ENCODE measurements at regions not wholly inside any gene's neighbourhood (a gene's known extent, or its start where the extent isn't known, plus 50 kb on each side); places are given as distances from the start of the nearest gene placed in this dataset.

DNA sequence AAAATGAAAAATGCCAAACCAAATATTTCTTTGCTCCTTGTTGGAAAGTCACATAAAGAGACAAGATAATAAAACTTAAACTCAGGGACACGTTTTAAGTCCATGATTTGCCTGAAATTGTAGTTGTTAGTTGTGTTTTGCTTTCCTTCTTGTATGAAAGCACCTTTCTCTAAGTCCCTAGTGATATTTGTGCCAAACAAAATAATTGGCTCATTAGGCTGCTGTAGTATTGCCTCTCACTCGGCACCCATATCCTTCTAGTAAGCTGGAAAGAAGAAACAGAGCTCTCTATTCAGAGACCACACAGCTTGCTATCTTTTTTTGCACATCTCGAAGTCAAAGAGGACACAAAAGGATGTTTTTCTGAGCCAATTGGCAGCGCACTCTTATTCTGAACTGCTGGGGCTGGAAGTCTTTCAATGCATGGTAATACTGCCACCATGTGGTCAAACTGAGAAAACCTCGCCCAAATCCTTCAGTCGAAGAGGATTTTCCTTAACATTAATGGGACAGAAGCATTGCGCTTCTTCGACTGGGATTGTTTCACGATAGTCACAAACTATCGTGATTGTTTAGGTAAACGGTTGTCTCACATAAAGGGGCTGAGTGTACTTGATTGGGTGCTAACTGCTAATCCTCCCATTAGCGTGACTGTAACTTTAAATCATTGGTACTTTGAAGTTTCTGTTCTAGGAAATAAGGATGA lies 571.9 kb upstream of the LCORL start:
- DNase-seq, result no peak

DNA sequence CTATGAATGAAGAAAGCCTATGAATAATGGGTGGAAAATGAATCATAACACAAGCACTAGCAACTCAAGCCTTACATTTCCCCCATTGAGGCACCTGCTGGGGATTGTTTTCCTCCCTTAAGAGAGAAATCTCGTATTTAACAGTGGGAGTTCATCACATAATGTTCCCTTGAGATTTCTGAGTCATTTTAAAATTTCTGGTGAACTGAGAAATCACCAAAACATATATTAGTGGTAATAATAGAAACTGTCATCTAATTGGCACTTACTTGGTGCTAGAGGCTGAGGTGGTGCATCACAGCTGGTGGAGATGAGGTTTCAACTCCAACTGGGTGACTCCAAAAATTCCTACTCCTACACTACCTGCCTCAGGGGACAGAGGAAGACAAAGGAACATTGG lies 561.3 kb upstream of the LCORL start:
- DNase-seq, result no peak

DNA sequence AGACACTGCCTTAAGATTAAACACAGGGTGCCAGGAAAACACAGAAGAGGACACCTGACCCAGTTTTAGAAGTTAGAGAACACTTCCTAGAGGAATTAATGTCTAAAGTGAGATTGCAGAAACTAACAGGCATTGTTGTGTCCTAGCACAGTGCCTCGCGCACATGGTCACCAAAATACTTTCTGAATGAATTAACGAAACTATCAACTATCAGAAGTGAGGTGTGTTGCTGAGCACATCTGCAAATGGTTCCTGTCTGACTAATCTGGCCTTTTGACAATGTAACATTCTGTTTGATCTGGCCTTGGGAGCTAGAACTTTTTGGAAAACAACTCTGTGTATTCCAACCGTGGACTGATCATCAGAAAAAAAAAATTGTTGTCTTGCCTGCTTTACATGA lies 556.8 kb upstream of the LCORL start:
- DNase-seq, result no peak

DNA sequence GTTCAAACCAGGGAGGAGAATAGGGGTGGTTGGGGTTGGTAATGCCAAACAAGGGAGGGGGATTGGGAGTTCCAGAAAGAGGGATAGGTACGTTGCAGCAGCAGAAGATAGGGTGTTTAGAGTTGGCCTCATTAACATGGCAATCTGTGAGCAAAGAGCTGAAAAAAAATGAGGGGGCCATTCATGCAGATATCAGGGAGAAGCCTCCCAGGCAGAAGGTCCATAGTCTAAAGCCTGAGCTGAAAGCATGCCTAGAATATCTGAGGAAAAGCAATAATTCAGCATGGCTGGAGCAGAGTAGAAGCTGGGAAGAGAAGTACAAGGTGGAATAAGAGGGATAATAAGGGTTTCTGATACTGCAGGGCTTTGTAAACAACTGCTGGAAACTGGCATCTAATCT lies 550.9 kb upstream of the LCORL start:
- no peak for DNase-seq

DNA sequence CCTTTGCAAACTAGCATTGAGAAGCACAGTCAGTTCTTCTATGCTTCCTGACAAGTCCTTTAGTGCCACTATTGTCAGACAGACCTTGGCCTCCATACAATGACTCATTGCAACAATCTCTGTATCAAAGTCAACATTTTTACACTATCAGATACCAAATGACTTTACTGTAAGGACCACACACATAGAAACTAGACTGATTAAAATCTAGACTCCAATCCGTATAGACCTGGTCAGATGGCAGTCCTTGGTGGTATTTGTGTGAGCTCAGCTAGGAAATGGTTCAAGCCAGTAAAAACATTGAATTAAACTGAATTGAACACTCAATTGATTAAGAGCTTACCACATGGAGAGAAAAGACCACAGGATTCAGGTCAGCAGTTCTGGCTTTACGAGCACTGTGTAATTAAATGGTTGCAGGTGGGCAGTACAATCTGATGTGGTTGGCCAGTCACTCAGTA lies 549.8 kb upstream of the LCORL start:
- DNase-seq, result no peak

DNA sequence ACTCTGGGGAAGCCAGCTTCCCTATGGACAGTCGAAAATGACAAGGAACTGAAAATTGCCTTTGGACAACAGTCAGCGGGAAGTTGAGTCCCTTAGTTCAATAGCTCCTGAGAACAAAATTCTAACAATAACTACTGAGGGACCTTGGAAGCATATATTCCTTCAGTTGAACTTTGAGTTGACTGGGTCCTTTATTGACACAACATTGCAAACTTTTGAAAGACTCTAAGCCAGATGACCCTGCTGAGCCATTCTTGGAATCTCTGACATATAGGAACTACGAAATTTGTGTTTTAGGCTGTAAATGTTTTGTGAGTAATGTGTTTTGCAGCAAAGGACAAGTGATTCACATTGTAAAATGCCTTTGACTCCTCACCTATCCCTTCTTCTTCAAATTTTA lies 548.8 kb upstream of the LCORL start:
- no peak for DNase-seq

DNA sequence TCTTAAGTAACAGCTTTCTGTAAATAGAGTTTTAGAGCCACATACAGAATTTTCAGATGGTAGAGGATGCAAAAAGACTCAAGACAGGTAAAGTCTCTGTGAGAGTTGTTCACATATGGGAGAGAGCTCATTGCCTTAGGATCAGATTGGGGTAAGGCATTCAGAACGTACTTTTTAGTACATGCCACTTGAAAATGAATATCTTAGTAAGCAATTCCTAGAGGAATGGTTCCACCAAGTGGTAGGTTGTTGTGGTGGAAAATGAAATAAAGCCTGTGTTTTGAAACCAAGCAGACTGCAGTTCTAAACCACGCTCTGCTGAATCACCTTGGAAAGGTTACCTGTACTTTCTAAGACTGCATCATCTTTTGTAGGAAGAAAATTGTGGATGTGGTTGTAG lies 547.0 kb upstream of the LCORL start:
- DNase-seq, result no peak

DNA sequence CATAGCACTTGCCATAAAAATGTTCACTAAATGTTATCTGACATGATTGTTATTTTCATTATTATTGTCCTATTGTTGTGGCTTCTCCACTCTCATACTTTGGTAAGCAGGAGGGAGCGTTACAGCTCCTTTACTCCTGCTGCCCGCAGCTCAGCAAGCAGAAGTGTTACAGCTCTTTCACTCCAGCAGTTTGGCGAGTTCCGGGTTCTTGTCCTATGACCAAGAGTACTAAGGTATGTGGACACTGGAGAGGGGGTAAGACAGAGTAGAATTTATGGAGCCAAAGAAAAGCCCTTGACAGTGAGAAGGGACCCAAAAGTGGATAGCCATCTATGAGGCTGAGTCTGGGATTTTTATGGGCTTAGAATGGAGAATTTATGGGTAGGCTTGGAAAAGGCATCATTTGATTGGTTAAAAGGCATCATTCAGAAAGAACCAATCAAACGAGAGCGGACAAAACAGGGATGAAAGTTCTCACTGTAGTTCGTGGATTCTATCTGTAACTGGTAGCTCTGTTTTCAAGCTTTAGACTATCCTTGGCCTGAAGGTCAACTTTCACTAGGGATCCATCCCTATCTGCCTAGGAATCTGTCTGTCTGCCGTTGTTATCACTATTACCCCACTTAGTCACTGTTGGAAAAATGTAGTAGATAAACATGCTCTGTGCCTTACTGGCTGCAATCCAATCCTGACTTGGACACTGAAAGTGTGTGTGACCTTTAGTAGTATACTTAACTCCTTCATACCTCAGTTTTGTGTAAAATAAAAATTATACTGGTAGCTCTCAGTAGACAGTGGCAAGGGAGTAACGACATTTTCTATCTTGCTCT lies 545.6 kb upstream of the LCORL start:
- DNase-seq, result no peak

DNA sequence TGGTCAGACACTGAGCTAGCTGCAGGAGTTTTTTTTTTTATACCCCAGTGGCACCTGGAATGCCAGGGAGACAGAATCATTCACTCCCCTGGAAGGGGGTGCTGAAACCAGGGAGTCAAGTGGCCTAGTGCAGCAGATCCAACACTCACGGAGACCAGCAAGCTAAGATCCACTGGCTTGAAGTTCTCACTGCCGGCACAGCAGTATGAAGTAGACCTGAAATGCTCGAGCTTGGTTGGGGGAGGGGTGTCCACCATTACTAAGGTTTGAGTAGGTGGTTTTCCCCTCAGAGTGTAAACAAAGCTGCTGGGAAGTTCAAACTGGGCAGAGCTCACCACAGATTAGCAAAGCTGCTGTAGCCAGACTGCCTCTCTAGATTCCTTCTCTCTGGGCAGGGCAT lies 537.9 kb upstream of the LCORL start:
- DNase-seq, result no peak

DNA sequence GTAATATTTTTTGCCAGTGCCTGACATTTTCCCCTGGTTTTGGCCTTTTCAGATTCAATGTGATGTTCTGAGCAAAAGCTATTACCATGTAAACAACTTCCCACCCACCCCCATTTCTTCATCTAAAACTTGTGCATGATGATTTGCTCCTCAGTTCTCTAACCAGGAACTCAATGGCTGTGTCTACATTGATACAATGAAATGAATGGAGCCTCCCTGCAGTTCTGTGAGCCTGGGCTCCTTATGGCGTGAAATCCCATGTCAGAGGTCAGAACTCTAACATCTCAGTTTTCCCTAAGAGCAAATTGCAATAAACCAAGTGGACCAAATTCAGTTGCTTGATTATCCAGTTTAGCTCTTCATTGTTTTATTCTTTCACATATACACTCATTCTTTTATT lies 534.8 kb upstream of the LCORL start:
- no peak for DNase-seq

DNA sequence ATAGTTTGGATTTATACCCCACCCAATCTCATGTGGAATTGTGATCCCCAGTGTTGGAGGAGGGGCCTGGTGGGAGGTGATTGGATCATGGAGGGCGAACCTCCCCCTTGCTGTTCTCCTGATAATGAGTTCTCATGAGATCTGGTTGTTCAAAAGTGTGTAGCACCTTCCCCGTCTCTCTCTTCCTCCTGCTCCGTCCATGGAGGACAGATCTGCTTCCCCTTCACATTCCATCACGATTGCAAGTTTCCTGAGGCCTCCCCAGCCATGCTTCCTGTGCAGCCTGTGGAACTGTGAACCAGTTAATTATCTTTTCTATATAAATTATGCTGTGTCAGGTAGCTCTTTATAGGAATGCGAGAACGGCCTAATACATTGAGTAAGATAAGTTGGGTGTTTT lies 518.8 kb upstream of the LCORL start:
- no peak for DNase-seq

DNA sequence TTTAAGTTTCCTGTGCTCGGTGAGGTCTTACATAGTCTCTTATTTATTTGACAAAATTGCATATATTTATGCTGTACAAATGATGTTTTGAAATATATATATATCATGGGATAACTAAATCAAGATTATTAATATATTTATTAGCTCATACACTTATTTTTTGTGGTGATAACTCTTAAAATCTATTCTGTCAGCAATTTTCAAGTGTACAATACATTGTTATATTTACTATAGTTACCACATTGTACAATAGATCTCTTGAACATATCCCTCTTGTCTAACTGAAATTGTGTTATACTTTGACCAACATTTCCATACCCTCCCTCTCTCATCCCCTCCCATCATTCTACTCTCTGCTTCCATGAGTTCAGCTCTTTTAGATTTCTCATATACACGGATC lies 516.6 kb upstream of the LCORL start:
- DNase-seq, result no peak

DNA sequence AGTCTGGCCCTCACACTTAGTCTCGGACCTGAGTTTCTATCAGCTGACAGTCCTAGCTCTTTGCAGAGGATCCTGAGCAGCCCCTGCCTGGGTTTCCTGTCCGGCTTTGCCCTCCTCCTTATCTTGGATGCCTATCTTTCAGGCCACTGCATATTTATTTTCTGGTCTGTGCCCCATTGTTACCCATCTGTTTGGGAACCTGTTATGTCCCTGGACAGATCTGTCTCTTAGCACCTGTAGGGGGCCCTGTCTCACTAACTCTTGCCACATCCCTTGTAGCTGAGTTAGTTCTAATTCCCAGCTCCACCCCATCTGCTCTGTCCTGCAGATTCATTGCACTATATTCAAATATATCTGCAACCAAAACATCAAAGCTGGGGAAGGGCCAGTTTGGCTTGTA lies 514.9 kb upstream of the LCORL start:
- no peak for DNase-seq

DNA sequence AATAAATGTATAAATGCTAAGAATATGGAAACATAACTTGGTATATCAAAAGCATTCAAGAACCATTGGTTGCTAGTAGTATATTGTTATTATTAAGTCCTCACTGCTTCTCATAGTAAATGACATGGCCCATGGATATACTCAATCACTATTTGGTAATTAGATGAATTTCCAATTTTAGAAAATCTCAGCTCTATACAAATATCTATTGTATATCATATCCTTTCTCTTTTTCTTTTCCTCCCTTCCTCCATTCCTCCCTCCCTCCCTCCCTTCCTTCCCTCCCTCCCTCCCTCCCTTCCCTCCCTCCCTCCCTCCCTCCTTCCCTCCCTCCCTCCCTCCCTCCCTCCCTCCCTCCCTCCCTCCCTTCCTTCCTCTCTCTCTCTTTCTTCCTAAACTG lies 514.4 kb upstream of the LCORL start:
- DNase-seq, result no peak

DNA sequence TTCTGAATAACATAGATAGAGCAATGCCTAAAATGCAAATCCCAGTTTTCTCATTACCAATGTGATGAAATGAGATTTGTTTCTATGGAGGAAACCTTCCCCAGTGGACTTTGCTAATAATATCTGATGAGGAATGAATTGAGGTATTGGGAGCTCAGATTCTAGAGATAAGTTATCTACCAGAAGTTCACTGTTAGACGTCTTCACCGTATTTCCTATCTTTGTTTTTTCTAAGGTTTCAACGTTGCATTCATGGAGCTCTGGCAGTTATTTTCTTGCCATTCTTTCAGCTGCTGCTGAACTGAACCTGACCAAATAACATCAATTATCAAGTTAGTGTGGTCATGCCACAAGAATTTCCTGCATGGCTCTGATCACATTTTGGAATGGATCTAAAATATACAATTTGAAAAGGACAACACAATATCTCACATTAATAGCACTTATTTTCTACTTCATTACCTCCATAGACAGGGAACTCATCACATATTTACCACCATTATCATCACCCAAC lies 511.8 kb upstream of the LCORL start:
- DNase-seq, result no peak

DNA sequence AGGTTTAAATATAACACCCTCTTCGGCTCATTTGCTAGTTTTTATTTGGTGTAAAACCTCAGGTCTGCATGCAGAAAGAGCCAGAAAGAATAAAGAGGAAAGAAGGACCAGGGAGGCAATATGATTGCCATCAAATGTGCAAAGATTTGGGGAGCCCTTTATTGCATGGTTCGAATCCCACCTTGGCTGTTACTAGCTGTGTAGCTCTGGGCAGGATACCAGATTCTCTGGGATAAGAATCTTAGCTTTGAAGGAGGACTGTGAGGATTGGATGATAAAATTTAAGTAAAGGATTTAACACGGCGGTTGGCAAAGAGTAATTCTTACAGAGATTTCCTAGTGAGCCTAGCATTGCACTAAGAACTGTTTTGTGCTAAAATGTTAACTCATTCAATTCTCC lies 510.2 kb upstream of the LCORL start:
- no peak for DNase-seq

DNA sequence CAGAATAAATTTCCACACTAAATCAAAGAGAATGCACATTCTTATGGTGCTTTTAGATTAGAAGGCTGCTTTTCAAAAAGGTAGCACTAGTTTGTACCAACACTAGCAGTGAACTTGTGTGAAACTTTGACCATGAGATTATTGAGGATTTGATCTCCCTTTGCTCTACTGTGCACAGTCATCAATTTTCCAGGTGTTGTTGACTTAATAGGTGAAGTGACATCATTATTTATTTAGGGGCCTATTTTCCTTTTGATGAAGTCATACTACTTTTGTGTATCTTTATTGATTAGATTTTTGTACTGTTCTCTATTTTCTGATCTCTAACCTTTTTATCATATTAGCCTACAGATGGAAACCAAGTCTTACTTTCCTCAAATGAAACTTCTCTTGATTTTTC lies 507.9 kb upstream of the LCORL start:
- no peak for DNase-seq

DNA sequence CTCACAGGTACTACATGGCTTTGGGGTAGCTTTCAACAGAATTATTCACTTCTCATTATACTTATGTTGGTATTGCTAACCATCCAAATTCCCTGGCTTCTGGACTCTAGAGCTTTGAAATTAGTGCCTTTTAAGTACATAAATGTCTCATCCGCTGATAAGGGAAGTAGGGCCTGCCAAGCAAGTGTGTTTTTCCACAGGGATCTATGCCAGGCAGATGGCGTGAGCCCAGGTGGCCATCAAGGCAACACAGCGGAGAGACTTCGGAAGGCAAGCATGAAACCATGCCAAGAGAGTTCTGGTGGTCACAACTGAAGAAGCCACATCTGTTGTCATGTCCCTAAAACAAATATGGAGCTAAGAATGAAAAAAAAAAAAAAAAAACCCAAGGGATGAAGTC lies 503.1 kb upstream of the LCORL start:
- DNase-seq, result no peak

DNA sequence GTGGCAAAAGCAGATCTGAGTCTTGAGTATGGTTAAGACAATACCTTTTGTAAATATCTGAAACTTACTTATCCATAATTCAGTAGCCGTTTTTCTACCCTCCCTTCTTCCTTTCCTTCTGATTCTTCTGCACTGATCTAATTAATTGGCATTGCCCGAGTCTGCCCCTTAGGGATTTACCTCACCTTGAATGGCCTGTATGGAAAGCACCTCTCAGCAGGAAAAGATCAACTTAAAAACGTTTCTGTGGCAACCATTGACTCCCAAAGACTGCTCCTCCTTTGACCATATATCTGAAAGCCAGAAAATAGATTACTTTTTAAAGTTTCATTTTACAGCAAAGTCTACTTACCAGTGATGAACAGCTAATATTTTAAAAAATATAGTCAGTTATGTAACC lies 496.5 kb upstream of the LCORL start:
- DNase-seq, result no peak

DNA sequence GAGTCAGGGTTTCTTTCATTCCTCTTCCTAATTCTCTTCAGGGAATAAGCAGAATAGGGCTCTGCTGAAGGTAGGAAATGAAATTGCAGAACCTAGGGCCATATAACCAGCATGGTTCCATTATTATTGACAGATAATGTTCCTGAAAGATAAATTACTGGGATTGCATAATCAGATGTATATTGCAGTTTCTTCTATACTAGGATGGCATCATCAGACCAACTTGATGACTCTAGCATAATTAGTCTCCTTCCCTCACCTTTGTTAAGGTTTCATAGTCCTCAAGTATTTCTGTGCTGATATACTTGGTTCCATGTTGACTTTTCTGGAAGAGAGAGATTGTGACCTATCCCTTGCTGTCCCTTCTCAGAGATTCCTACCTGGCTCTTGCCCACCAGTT lies 492.3 kb upstream of the LCORL start:
- no peak for DNase-seq

DNA sequence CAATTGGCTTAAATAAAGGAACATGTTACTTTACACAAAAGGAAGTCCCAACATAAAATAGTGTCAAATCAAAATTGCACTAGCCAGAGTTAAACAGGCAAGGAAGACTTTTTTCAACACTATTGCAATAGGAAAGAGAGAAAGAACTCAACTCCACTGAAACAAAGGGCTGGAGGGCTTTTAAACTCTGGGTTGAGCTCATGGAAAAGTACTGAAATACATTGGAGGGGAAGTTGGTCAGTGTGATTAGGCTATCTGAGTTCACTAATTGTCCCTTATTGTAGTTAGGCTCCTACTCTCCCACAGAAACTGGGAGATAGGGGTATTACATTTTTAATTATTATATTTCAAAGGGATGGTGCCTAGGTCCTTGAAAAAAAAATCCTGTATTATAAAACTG lies 491.2 kb upstream of the LCORL start:
- no peak for DNase-seq

DNA sequence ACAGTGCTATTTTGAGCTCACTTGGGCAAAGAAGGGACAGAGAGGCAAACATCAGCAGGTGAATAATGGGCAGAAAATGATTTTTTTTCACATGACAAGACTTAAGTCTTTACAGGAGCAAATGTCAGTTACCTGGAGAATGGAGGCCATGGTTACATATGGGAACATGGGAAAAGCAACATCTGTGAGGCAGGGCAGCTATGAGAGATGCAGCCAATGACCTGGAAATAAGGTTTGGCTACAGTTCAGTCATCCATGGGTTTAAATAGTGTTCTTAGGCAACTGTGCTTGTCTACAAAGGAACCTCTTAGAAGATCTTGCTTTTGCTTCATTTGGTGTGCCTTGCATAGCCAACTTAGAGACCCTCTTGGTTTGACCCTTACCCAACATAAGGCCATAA lies 490.2 kb upstream of the LCORL start:
- no peak for DNase-seq

DNA sequence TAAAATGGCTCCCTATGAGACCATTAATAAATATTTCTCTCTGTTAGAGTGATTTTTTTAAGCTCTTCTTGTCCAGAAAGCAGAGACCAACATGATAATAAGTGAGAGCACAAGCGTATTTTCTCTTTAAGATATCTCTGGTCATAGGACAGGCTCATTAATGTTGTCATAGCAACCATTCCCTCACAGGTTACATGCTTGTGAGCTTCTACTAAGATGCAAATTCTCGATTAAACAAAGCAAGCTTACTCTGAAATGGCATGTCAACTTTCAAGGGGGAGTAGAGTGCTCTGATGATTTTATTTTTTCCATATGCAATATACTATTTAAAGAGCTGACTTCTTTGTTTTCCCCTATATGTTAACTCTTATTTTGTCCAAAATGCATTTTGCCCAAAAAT lies 487.2 kb upstream of the LCORL start:
- DNase-seq, result no peak

DNA sequence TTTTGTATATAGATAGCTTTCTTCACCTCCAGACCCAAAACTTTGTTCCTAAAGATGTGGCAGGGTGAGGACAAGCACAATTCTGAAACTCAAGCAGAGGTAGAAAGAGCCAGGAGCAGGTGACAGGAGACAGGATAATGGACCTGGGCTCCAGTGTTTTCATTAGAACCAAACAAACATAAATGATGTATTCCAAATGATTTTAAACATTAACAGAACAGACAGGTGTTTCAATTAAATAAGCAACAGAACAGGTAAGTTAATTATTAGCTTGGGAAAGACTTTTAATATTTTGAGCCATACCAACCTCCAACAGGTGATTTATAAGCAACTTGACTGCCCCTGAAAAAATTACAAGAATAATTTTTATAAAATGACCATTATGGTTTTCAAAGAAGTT lies 459.4 kb upstream of the LCORL start:
- DNase-seq, result no peak

DNA sequence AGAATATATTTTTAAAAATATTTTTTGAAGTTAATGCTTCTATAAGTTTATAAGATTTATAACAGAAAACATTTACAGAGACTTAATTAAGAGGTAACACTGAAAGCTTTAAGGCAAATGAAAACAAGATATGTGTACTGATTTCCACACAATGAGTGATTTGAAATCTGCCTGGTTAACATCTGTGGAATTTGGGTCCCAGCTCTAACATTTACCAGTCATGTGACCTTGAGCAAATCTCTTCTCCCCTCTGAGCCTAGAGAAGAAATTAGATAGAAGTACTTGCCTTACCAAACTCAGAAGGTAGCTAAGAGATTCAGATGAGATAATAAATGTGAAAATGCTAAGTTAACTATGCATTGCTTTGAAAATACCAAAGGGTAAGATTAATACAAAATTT lies 458.8 kb upstream of the LCORL start:
- DNase-seq, result no peak

Data from DMS 273 treated with DMSO at 0.1 percent for 48 hours (cell line).